H1 (cell line): ENCODE measurements at regions not wholly inside any gene's neighbourhood (a gene's known extent, or its start where the extent isn't known, plus 50 kb on each side); places are given as distances from the start of the nearest gene placed in this dataset.

ENCODE experiments used
- FOSL1 ChIP-seq: IDR thresholded peaks from 2 replicates; pipeline ENCODE4 v1.6.1; 2011; ENCODE audit warnings: mild to moderate bottlenecking, low read depth, low read length, moderate library complexity; ENCODE audit not compliant: insufficient read depth
- HDAC6 ChIP-seq: IDR thresholded peaks from one replicate; pipeline ENCODE4 v1.7.1; 2012; ENCODE audit warnings: low read depth, mild to moderate bottlenecking, inconsistent platforms, low read length, moderate library complexity
- JUND ChIP-seq: IDR thresholded peaks from 2 replicates; pipeline ENCODE4 v1.6.1; 2011; ENCODE audit warnings: mild to moderate bottlenecking, improper control_type of control experiment, low read length
- KDM4A ChIP-seq: IDR thresholded peaks from one replicate; pipeline ENCODE4 v1.7.1; 2012; ENCODE audit warnings: low read depth, mild to moderate bottlenecking, moderate library complexity, low read length, inconsistent platforms; ENCODE audit not compliant: severe bottlenecking
- NRF1 ChIP-seq: IDR thresholded peaks from 2 replicates; pipeline ENCODE4 v1.6.1; 2011; ENCODE audit warnings: mild to moderate bottlenecking, low read depth, low read length, improper control_type of control experiment
- RFX5 ChIP-seq: IDR thresholded peaks from 2 replicates; pipeline ENCODE4 v1.6.1; 2011; ENCODE audit warnings: low read depth, low read length, improper control_type of control experiment, borderline replicate concordance
- TF ChIP-seq, protein P1 (sequence below): fragments of 300-600 bp; sonication (generic); IDR thresholded peaks from 2 replicates; pipeline ENCODE4 v1.7.1; 2012; ENCODE audit warnings: low read length, moderate library complexity, mild to moderate bottlenecking, inconsistent platforms; ENCODE audit not compliant: insufficient replicate concordance
- TF ChIP-seq, protein P2 (sequence below): IDR thresholded peaks from 2 replicates; pipeline ENCODE4 v1.6.1; 2012; ENCODE audit warnings: inconsistent platforms

GRCh38 chr10:29897430-29897829 is 162.0 kb downstream of the JCAD start (continued):
- TF ChIP-seq, protein P1, sequence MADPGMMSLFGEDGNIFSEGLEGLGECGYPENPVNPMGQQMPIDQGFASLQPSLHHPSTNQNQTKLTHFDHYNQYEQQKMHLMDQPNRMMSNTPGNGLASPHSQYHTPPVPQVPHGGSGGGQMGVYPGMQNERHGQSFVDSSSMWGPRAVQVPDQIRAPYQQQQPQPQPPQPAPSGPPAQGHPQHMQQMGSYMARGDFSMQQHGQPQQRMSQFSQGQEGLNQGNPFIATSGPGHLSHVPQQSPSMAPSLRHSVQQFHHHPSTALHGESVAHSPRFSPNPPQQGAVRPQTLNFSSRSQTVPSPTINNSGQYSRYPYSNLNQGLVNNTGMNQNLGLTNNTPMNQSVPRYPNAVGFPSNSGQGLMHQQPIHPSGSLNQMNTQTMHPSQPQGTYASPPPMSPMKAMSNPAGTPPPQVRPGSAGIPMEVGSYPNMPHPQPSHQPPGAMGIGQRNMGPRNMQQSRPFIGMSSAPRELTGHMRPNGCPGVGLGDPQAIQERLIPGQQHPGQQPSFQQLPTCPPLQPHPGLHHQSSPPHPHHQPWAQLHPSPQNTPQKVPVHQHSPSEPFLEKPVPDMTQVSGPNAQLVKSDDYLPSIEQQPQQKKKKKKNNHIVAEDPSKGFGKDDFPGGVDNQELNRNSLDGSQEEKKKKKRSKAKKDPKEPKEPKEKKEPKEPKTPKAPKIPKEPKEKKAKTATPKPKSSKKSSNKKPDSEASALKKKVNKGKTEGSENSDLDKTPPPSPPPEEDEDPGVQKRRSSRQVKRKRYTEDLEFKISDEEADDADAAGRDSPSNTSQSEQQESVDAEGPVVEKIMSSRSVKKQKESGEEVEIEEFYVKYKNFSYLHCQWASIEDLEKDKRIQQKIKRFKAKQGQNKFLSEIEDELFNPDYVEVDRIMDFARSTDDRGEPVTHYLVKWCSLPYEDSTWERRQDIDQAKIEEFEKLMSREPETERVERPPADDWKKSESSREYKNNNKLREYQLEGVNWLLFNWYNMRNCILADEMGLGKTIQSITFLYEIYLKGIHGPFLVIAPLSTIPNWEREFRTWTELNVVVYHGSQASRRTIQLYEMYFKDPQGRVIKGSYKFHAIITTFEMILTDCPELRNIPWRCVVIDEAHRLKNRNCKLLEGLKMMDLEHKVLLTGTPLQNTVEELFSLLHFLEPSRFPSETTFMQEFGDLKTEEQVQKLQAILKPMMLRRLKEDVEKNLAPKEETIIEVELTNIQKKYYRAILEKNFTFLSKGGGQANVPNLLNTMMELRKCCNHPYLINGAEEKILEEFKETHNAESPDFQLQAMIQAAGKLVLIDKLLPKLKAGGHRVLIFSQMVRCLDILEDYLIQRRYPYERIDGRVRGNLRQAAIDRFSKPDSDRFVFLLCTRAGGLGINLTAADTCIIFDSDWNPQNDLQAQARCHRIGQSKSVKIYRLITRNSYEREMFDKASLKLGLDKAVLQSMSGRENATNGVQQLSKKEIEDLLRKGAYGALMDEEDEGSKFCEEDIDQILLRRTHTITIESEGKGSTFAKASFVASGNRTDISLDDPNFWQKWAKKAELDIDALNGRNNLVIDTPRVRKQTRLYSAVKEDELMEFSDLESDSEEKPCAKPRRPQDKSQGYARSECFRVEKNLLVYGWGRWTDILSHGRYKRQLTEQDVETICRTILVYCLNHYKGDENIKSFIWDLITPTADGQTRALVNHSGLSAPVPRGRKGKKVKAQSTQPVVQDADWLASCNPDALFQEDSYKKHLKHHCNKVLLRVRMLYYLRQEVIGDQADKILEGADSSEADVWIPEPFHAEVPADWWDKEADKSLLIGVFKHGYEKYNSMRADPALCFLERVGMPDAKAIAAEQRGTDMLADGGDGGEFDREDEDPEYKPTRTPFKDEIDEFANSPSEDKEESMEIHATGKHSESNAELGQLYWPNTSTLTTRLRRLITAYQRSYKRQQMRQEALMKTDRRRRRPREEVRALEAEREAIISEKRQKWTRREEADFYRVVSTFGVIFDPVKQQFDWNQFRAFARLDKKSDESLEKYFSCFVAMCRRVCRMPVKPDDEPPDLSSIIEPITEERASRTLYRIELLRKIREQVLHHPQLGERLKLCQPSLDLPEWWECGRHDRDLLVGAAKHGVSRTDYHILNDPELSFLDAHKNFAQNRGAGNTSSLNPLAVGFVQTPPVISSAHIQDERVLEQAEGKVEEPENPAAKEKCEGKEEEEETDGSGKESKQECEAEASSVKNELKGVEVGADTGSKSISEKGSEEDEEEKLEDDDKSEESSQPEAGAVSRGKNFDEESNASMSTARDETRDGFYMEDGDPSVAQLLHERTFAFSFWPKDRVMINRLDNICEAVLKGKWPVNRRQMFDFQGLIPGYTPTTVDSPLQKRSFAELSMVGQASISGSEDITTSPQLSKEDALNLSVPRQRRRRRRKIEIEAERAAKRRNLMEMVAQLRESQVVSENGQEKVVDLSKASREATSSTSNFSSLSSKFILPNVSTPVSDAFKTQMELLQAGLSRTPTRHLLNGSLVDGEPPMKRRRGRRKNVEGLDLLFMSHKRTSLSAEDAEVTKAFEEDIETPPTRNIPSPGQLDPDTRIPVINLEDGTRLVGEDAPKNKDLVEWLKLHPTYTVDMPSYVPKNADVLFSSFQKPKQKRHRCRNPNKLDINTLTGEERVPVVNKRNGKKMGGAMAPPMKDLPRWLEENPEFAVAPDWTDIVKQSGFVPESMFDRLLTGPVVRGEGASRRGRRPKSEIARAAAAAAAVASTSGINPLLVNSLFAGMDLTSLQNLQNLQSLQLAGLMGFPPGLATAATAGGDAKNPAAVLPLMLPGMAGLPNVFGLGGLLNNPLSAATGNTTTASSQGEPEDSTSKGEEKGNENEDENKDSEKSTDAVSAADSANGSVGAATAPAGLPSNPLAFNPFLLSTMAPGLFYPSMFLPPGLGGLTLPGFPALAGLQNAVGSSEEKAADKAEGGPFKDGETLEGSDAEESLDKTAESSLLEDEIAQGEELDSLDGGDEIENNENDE = no peak
- TF ChIP-seq RFX5 (no peak), NRF1 (no peak), JUND (no peak), FOSL1 (no peak), HDAC6 (no peak), KDM4A (no peak)
- TF ChIP-seq, protein P2, sequence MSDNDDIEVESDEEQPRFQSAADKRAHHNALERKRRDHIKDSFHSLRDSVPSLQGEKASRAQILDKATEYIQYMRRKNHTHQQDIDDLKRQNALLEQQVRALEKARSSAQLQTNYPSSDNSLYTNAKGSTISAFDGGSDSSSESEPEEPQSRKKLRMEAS = no peak
